G401.6 (cell line): ENCODE measurements at regions not wholly inside any gene's neighbourhood (a gene's known extent, or its start where the extent isn't known, plus 50 kb on each side); places are given as distances from the start of the nearest gene placed in this dataset.
A peak's percentile ranks its signal among the peaks of the same experiment; 100 is the strongest.

Source experiments
- FAIRE-seq: peaks from 2 replicates; lab custom pipeline; 2012; peaks lifted over from hg19 to GRCh38; lab: Jason Lieb, UNC

- FAIRE-seq: peak; percentile 72
Measured at GRCh38 chr13:88602786-88603777, 931.9 kb downstream of the SLITRK5 start.

GRCh38 chr13:88617176-88617575, 946.0 kb downstream of the SLITRK5 start:
- FAIRE-seq: no peak

GRCh38 chr13:88622362-88622973, 951.3 kb downstream of the SLITRK5 start:
- FAIRE-seq: no peak

- no peak for FAIRE-seq
Measured at GRCh38 chr13:88623150-88623549, 952.0 kb downstream of the SLITRK5 start.

GRCh38 chr13:88627071-88627470, 955.9 kb downstream of the SLITRK5 start:
- no peak for FAIRE-seq

GRCh38 chr13:88628882-88629281, 957.7 kb downstream of the SLITRK5 start:
- no peak for FAIRE-seq

- no peak for FAIRE-seq
Measured at GRCh38 chr13:88637935-88638334, 966.8 kb downstream of the SLITRK5 start.

GRCh38 chr13:88643233-88643632, 972.1 kb downstream of the SLITRK5 start:
- no peak for FAIRE-seq

- FAIRE-seq: no peak
Measured at GRCh38 chr13:88648598-88649373, 977.6 kb downstream of the SLITRK5 start.

- FAIRE-seq: no peak
Measured at GRCh38 chr13:88649855-88650254, 978.7 kb downstream of the SLITRK5 start.

- FAIRE-seq: no peak
Measured at GRCh38 chr13:88651531-88651930, 980.4 kb downstream of the SLITRK5 start.

- no peak for FAIRE-seq
Measured at GRCh38 chr13:88656751-88657150, 985.6 kb downstream of the SLITRK5 start.

- no peak for FAIRE-seq
Measured at GRCh38 chr13:88670509-88670908, 999.3 kb downstream of the SLITRK5 start.

- no peak for FAIRE-seq
Measured at GRCh38 chr13:88674841-88675240, 1003.7 kb downstream of the SLITRK5 start.

GRCh38 chr13:88675347-88675996, 1004.3 kb downstream of the SLITRK5 start:
- no peak for FAIRE-seq

GRCh38 chr13:88676016-88676415, 1004.8 kb downstream of the SLITRK5 start:
- FAIRE-seq: no peak

- FAIRE-seq: no peak
Measured at GRCh38 chr13:88685459-88685858, 1014.3 kb downstream of the SLITRK5 start.

- FAIRE-seq: no peak
Measured at GRCh38 chr13:88701551-88701950, 1030.4 kb downstream of the SLITRK5 start.

GRCh38 chr13:88704600-88705275, 1033.6 kb downstream of the SLITRK5 start:
- FAIRE-seq: no peak

GRCh38 chr13:88707646-88708045, 1036.5 kb downstream of the SLITRK5 start:
- no peak for FAIRE-seq

GRCh38 chr13:88717946-88718345, 1046.8 kb downstream of the SLITRK5 start:
- FAIRE-seq: no peak

- no peak for FAIRE-seq
Measured at GRCh38 chr13:88718781-88719180, 1047.6 kb downstream of the SLITRK5 start.
